AG09319 (cell line): ENCODE measurements at regions not wholly inside any gene's neighbourhood (a gene's known extent, or its start where the extent isn't known, plus 50 kb on each side); places are given as distances from the start of the nearest gene placed in this dataset.

Source experiments
- DNase-seq: peaks from one replicate; pipeline ENCODE4 v3.0.0-alpha.2; 2010; ENCODE audit warnings: low read depth; ENCODE audit errors: extremely low read depth
- CTCF ChIP-seq: IDR thresholded peaks from 2 replicates; pipeline ENCODE4 v1.5.1; 2011; ENCODE audit warnings: low read depth, mild to moderate bottlenecking, inconsistent platforms, low read length, moderate library complexity

GRCh38 chr6:105546754-105547153, 143.9 kb upstream of the PREP start:
- DNase-seq = no peak
- TF ChIP-seq CTCF = no peak

DNA sequence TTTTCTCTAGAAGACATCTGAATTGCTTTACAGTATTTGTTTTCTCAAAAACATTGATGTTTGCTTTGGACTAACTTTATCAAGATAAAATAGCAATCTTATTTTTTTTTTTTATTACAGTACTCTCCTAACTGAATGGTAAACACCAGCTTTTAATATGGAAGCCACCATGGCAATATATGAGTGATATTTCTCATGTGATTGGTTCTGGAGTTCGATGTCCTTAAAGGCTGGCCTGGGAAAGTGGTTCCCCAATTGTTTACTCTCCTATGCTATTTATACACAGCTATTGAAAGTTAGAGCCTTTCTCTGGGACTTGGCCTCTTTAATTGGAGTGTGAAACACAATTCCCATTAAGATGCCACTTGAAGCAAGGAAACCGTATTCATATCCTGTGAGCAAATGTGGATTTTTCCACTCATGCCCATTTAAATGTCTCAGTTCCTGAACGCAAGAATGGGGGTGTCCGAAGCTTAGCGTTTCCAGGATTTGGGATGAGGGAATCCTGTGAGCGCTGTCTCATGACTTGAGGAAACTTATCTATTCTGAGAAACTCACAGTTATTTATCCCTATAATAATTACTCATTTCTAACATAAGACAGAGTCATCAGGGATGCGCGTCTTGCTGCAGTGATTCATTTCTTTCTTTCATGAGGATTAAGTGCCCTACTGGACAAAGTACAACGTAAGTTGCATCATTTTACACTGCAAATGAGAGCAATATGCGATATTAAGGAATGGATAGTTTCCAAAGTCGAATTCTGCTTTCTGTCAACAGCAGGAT, 143.3 kb upstream of the PREP start:
- TF ChIP-seq CTCF = no peak
- DNase-seq = peak; percentile 78

DNA sequence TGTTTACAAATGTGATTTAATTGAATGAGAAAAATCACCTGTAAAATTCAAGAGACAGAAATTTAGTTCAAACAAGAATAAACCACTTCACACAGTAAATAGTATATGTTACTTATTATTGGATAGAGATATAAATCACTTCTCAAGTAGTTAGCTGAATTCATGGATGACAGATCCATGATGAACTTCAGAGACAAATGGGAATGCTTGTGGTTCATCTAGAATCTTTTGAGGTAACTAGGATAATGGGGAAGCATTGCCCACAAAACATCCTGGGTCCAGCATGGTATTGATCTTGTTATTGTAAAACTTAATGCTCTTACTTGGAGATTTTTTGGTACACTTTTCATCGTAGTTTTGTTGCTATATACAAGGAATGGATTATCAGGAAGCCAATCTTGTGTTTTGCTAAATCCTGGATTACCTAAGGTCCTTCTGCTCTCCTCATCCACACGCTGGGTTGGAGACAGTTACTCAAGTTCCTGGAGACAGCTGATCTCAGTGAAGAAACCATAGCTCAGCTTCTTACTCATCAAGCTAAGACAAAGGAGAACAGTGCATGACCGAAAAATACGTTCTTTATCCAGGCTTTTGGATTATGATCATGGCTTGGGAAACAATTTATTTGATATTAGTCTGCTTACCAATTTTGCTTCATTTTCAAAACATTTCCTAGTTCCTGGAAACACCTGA, 142.5 kb upstream of the PREP start:
- no peak for DNase-seq
- no peak for TF ChIP-seq CTCF

GRCh38 chr6:105539911-105540310, 137.0 kb upstream of the PREP start:
- no peak for DNase-seq

DNA sequence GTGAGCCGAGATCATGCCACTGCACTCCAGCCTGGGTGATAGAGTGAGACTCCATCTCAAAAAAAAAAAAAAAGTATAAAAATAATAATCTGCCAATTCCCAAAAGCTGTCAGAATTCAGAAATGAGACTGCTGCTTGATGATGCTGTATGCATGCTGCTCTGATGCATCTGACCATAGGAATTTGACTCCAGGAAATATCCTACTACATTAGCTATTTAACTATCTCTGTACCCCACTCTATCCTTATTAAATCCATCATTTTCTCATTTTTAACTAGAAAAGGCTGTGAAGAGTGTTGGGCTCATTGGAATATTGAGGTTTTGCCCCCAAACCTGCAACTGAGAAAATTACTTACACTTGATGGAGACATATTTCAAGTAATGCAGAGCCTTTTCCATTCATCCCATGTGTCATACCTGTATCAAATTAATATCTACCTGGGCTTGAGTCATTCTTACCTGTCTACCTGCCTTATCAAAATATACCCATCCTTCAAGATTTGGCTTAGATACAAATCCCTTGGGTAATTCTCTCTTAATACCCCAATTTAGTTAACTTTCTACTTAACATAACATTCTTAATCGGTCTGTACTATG, 135.2 kb upstream of the PREP start:
- TF ChIP-seq CTCF = no peak
- DNase-seq = no peak

More at GRCh38 chr6:105539911-105540310, 137.0 kb upstream of the PREP start:
- TF ChIP-seq CTCF = no peak

DNA sequence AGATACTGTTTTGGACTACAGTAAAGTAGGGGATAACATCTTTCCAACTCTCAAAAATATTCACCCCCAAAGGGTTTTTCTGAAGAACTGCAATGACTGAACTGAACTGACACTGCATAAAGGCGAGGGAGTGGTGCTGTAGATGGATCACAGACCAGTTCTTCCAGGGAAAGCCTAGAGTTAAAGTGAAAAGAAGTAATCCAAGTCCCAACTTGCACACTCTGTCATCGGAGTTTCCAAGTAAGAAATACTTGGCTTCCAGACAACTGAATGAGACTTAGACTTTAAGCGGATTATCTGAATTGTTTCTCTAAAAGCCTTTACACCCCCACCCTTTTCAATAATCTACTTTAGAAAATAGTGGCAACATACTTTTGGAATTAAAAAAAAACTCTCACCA, 134.1 kb upstream of the PREP start:
- no peak for DNase-seq
- TF ChIP-seq CTCF = no peak

GRCh38 chr6:105533301-105533700, 130.4 kb upstream of the PREP start:
- no peak for DNase-seq
- TF ChIP-seq CTCF = no peak
